ENCODE measurements at regions not wholly inside any gene's neighbourhood (a gene's known extent, or its start where the extent isn't known, plus 50 kb on each side); places are given as distances from the start of the nearest gene placed in this dataset.

DNA sequence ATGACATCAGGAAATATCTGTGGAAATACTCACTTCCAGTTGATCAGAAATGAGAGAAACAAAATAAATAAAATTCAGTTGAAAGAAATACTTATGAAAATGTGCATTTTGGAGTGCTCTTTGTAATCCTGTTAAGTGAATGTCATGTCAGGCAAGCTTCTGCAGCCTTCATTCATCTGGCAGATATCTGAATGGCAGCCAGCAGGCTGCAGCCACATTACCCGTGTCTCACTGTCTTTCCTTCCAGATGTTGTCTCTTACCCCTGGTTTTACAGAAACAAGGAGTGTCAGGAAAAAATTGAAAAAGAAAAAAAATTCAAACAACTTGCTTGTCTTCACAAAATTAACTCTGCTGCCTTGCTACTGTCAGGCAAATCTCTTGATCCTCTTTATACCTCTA, 445.0 kb upstream of the RIOK2 start:
- no peaks in the 10 kb centered on the region for H3K27me3 ChIP-seq
- no peak for TF ChIP-seq CTCF (IDR thresholded peaks at IDR 0.05)
- no peaks in the 10 kb centered on the region for H3K36me3 ChIP-seq
- intact Hi-C loops (cut with DNase I; ENCODE audit: low total_unique reads), result no loop called here
- no peak for DNase-seq (ENCODE audit: low spot score in 2 of 2)
- H3K4me1 ChIP-seq, result no peaks in the 10 kb centered on the region
- no peak overlapping the region for H3K4me3 ChIP-seq
- H3K9me3 ChIP-seq, result no peaks in the 10 kb centered on the region
- peak overlapping the region; percentile 7 to 65 for H3K27ac ChIP-seq

- Histone ChIP-seq H3K27ac (peak overlapping the region; percentile 7 to 65), H3K4me3 (peak overlapping the region in 1 of 3 donors; percentile 32)
- intact Hi-C loops (cut with DNase I; ENCODE audit: low total_unique reads), result no loop called here
Measured at GRCh38 chr5:97628807-97629206, 445.8 kb upstream of the RIOK2 start.

GRCh38 chr5:97629276-97629675, 446.2 kb upstream of the RIOK2 start:
- DNase-seq (ENCODE audit: low spot score in 2 of 2), result peak in 1 of 2 donors; percentile 82
- intact Hi-C loops (cut with DNase I; ENCODE audit: low total_unique reads), result no loop called here
- TF ChIP-seq CTCF (IDR thresholded peaks at IDR 0.05) (no peak), POLR2AphosphoS5 (IDR thresholded peaks at IDR 0.05) (peak in 1 of 3 donors; percentile 33)

More at GRCh38 chr5:97628807-97629206, 445.8 kb upstream of the RIOK2 start:
- TF ChIP-seq POLR2AphosphoS5 (IDR thresholded peaks at IDR 0.05) (no peak), CTCF (IDR thresholded peaks at IDR 0.05) (no peak), POLR2A (IDR thresholded peaks at IDR 0.05) (no peak)
- H3K36me3 ChIP-seq, result no peaks in the 10 kb centered on the region
- no peaks in the 10 kb centered on the region for H3K4me1 ChIP-seq
- no peaks in the 10 kb centered on the region for H3K27me3 ChIP-seq
- DNase-seq (ENCODE audit: low spot score in 2 of 2), result no peak
- no peaks in the 10 kb centered on the region for H3K9me3 ChIP-seq

GRCh38 chr5:97635553-97635952, 452.5 kb upstream of the RIOK2 start:
- no peak for TF ChIP-seq CTCF (IDR thresholded peaks at IDR 0.05)
- TF ChIP-seq POLR2A (IDR thresholded peaks at IDR 0.05), result no peak
- TF ChIP-seq POLR2AphosphoS5 (IDR thresholded peaks at IDR 0.05), result no peak
- DNase-seq (ENCODE audit: low spot score in 2 of 2), result no peak
- H3K27ac ChIP-seq, result no peak overlapping the region
- no peaks in the 10 kb centered on the region for H3K36me3 ChIP-seq
- no peak overlapping the region for H3K4me3 ChIP-seq
- no peaks in the 10 kb centered on the region for H3K27me3 ChIP-seq
- H3K4me1 ChIP-seq, result no peaks in the 10 kb centered on the region
- intact Hi-C loops (cut with DNase I; ENCODE audit: low total_unique reads), result no loop called here
- H3K9me3 ChIP-seq, result no peaks in the 10 kb centered on the region

More at GRCh38 chr5:97629276-97629675, 446.2 kb upstream of the RIOK2 start:
- Histone ChIP-seq H3K27ac (peak overlapping the region; percentile 7 to 65), H3K36me3 (no peaks in the 10 kb centered on the region), H3K9me3 (no peaks in the 10 kb centered on the region), H3K4me1 (no peaks in the 10 kb centered on the region), H3K27me3 (no peaks in the 10 kb centered on the region), H3K4me3 (peak overlapping the region in 1 of 3 donors; percentile 32)

DNA sequence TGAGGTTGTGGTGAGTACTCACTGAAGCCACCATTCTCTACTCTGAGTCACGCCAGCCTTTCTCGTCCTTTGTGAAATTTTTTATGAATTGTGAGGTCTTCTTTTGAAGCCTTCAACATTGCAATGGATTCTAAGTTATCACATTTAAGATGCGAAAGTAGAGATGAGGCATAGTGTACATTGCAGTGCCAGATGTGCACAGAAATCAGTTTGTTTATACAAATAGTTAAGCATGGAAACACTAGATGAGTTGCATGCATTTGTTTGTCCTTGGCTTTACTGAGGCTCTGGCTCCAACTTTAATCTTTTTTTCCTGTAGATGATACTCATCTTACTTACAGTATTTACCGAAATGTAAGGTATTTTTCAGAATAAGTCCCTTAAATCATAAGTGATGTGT, 453.7 kb upstream of the RIOK2 start:
- Histone ChIP-seq H3K4me1 (no peaks in the 10 kb centered on the region), H3K36me3 (no peaks in the 10 kb centered on the region), H3K27me3 (no peaks in the 10 kb centered on the region), H3K27ac (no peak overlapping the region), H3K4me3 (no peak overlapping the region), H3K9me3 (no peaks in the 10 kb centered on the region)
- intact Hi-C loops (cut with DNase I; ENCODE audit: low total_unique reads), result no loop called here
- DNase-seq (ENCODE audit: low spot score in 2 of 2), result no peak
- TF ChIP-seq POLR2A (IDR thresholded peaks at IDR 0.05), result no peak
- no peak for TF ChIP-seq POLR2AphosphoS5 (IDR thresholded peaks at IDR 0.05)
- no peak for TF ChIP-seq CTCF (IDR thresholded peaks at IDR 0.05)
